ENCODE measurements at regions not wholly inside any gene's neighbourhood (a gene's known extent, or its start where the extent isn't known, plus 50 kb on each side); places are given as distances from the start of the nearest gene placed in this dataset.

- no peak for TF ChIP-seq SALL2 (CRISPR knock-in tag; IDR thresholded peaks at IDR 0.05)
- no peak for TF ChIP-seq CSRNP1 (CRISPR knock-in tag; IDR thresholded peaks at IDR 0.05)
- no peak for TF ChIP-seq ZZZ3 (CRISPR knock-in tag; IDR thresholded peaks at IDR 0.05; ENCODE audit: borderline replicate concordance)
- TF ChIP-seq ATF6 (CRISPR knock-in tag; conservative IDR thresholded peaks at IDR 0.05) = no peak
- TF ChIP-seq TCF12 (IDR thresholded peaks at IDR 0.05) = no peak
- no peak for TF ChIP-seq TCF12 (CRISPR knock-in tag; IDR thresholded peaks at IDR 0.05)
- no peak for TF ChIP-seq CTCF (CRISPR knock-in tag; IDR thresholded peaks at IDR 0.05)
- TF ChIP-seq, protein P1, sequence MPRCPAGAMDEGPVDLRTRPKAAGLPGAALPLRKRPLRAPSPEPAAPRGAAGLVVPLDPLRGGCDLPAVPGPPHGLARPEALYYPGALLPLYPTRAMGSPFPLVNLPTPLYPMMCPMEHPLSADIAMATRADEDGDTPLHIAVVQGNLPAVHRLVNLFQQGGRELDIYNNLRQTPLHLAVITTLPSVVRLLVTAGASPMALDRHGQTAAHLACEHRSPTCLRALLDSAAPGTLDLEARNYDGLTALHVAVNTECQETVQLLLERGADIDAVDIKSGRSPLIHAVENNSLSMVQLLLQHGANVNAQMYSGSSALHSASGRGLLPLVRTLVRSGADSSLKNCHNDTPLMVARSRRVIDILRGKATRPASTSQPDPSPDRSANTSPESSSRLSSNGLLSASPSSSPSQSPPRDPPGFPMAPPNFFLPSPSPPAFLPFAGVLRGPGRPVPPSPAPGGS (CRISPR knock-in tag; IDR thresholded peaks at IDR 0.05) = no peak
- no peak for TF ChIP-seq ZBTB43 (CRISPR knock-in tag; conservative IDR thresholded peaks at IDR 0.05)
- no peak for TF ChIP-seq POLR2AphosphoS5 (IDR thresholded peaks at IDR 0.05; ENCODE audit: low read depth, low read length)
- no peak for TF ChIP-seq ZBTB42 (CRISPR knock-in tag; IDR thresholded peaks at IDR 0.05)
- no peak for TF ChIP-seq NFIC (IDR thresholded peaks at IDR 0.05; ENCODE audit: low read length)
Measured at GRCh38 chr1:30129001-30129408, 594.4 kb downstream of the MATN1 start.
